ENCODE measurements at regions not wholly inside any gene's neighbourhood (a gene's known extent, or its start where the extent isn't known, plus 50 kb on each side); places are given as distances from the start of the nearest gene placed in this dataset.

- DNase-seq (ENCODE audit: low read depth) = no peak
- TF ChIP-seq CTCF (IDR thresholded peaks at IDR 0.05; ENCODE audit: control insufficient read depth, insufficient read depth, low read depth, low read length, missing control alignments) = no peak
- H3K4me3 ChIP-seq (ENCODE audit: control insufficient read depth, low read depth, low read length) = no peak overlapping the region
Measured at GRCh38 chr21:19275065-19275464, 871.5 kb upstream of the TMPRSS15 start.

GRCh38 chr21:19276665-19277064 is 873.1 kb upstream of the TMPRSS15 start:
- no peak overlapping the region for H3K4me3 ChIP-seq (ENCODE audit: control insufficient read depth, low read depth, low read length)
- TF ChIP-seq CTCF (IDR thresholded peaks at IDR 0.05; ENCODE audit: control insufficient read depth, insufficient read depth, low read depth, low read length, missing control alignments) = no peak
- DNase-seq (ENCODE audit: low read depth) = no peak

- DNase-seq (ENCODE audit: low read depth) = no peak
- no peak for TF ChIP-seq CTCF (IDR thresholded peaks at IDR 0.05; ENCODE audit: control insufficient read depth, insufficient read depth, low read depth, low read length, missing control alignments)
- H3K4me3 ChIP-seq (ENCODE audit: control insufficient read depth, low read depth, low read length) = no peak overlapping the region
Measured at GRCh38 chr21:19286876-19287275, 883.3 kb upstream of the TMPRSS15 start.

GRCh38 chr21:19290328-19290727 is 886.7 kb upstream of the TMPRSS15 start:
- DNase-seq (ENCODE audit: low read depth) = no peak
- no peak for TF ChIP-seq CTCF (IDR thresholded peaks at IDR 0.05; ENCODE audit: control insufficient read depth, insufficient read depth, low read depth, low read length, missing control alignments)
- no peak overlapping the region for H3K4me3 ChIP-seq (ENCODE audit: control insufficient read depth, low read depth, low read length)

- no peak overlapping the region for H3K4me3 ChIP-seq (ENCODE audit: control insufficient read depth, low read depth, low read length)
- no peak for DNase-seq (ENCODE audit: low read depth)
- no peak for TF ChIP-seq CTCF (IDR thresholded peaks at IDR 0.05; ENCODE audit: control insufficient read depth, insufficient read depth, low read depth, low read length, missing control alignments)
Measured at GRCh38 chr21:19320291-19320690, 916.7 kb upstream of the TMPRSS15 start.

- TF ChIP-seq CTCF (IDR thresholded peaks at IDR 0.05; ENCODE audit: control insufficient read depth, insufficient read depth, low read depth, low read length, missing control alignments) = no peak
- no peak overlapping the region for H3K4me3 ChIP-seq (ENCODE audit: control insufficient read depth, low read depth, low read length)
- no peak for DNase-seq (ENCODE audit: low read depth)
Measured at GRCh38 chr21:19321688-19322087, 918.1 kb upstream of the TMPRSS15 start.

- DNase-seq (ENCODE audit: low read depth) = no peak
- no peak for TF ChIP-seq CTCF (IDR thresholded peaks at IDR 0.05; ENCODE audit: control insufficient read depth, insufficient read depth, low read depth, low read length, missing control alignments)
Measured at GRCh38 chr21:19322360-19322759, 918.8 kb upstream of the TMPRSS15 start.

More at GRCh38 chr21:19322360-19322759, 918.8 kb upstream of the TMPRSS15 start:
- H3K4me3 ChIP-seq (ENCODE audit: control insufficient read depth, low read depth, low read length) = no peak overlapping the region
